IPS DF 19.7 (cell line): ENCODE measurements at regions not wholly inside any gene's neighbourhood (a gene's known extent, or its start where the extent isn't known, plus 50 kb on each side); places are given as distances from the start of the nearest gene placed in this dataset.
A peak's percentile ranks its signal among the peaks of the same experiment; 100 is the strongest.
"Not testable (repeated sequence)": the region's sequence is repeated elsewhere in the genome, so short reads cannot be mapped to it uniquely, and the experiment has no call there.

Source experiments
- DNase-seq: peaks from one replicate; pipeline ENCODE4 v3.0.0-alpha.2; 2013; ENCODE audit warnings: low read depth, low spot score

DNA sequence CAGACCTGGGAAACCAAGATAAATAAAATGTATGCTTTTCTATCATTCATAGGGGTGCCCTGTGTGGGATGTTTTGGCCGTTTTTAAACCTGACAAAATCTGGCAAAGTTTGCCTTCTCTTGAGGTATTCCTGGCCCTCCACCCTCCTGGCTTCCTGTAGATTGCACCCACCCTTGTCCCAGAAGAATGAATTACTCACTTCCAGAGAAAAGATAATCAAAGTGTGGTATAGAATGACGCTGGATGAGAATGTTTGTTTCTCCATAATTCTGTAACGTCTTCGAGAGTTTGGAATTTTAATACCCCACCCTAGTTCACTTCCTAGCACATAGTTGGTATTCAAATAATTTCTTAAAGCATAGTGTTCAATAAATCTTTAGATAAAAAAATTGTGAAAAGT is 519.7 kb upstream of the PFKP start:
- DNase-seq: no peak

DNA sequence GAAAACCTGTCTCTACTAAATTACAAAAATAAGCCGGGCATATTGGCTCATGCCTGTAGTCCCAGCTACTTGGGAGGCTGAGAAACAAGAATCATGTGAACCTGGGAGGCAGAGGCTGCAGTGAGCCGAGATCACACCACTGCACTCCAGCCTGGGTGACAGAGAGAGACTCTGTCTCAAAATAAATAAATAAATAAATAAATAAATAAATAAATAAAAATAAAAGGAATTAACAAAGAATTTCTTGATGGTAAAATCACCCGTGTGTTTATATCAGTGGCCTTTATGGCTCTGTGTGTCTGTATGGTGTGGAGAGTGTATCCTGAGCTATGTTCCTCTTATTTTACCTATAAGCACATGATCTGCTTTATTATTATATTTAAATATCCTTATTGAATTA is 520.5 kb upstream of the PFKP start:
- not testable (repeated sequence) for DNase-seq

DNA sequence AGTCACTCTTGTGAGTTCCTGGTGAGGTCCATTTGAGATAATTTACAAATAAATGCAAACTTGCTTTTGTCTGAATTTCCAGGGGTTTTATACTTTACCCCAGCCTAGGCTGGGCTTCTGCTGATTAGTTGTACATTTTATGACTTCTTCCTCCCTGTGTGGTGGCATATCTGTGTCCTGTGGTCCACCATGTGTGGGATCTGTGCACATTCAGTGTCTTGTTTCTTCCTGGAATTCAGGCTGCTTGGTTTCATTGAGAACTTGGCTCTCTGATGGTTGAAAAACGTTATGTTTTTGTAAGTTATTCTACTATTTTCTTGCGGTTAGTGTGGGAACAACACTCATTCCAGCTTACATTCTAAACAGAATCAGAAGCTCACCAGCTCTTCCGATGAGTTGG is 523.4 kb upstream of the PFKP start:
- no peak for DNase-seq

DNA sequence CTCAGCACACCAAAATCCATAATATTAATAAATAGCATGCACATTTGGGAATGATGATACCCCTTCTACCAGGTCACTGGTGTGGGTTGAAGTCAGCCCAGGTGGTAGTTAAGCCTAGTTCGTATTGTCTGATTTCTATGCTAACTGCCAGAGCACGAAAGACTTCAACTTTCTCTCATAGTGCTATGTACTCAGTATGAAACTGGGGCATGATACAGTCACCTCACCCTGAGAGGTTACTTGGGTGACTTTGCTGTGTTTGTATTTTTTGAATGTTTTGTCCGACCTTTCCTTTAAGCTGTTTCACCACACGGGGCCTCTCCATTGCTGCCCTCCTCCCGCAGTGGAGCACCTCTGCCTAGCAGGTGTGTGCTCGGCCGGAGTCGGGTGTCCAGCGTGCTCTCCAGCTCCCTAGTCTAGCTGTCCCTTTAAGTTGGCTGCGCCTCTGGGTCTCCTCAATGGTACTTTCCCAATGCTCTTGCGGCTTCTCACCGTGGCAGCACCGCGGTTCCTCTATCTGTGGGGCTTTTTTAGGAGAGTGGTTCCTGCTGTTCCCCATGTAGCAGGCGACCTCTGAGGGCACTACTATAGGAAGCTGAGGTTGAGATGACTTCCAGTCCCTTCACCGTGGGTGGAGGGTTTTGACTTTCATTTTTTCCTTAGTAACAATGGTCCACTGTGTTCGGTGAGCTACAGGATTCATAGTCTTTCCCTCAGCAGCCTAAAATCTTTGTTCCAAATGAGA is 524.0 kb upstream of the PFKP start:
- no peak for DNase-seq

DNA sequence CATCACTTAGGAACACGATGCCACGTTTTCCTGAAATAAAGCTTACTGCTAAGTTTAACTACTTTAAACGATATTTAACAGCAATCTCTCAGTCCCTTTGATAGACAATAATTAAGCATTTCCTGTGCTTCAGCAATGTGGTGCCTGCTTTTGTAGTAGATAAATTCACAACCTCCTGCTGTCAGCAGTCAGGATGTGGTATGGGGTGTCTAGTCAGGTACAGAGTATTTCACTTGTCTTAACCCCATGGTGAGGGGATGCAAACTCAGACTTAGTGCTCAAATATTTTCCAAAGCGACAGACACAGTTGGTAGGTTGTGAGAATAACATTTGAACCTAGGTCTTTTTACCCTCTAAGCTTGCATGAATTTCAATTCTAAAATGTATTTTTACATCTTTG is 526.2 kb upstream of the PFKP start:
- DNase-seq: no peak

DNA sequence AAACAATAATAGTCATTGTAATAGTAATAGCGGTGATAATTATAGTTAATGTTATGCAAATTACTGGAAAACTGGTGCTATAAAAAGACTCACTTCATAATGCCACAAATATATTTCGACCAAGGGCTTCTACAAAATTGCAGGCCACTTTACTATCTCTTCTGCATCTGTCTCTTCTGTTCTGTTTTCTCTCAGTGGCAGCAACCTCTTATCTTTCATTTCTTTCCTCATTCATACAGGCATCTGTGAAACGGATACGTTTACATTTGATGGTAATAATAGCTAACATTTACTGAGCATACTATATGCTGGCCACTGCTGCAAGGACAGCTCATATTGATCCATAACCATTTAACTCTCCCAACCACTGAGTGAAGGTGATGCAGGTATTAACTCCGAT is 537.4 kb upstream of the PFKP start:
- DNase-seq: no peak

DNA sequence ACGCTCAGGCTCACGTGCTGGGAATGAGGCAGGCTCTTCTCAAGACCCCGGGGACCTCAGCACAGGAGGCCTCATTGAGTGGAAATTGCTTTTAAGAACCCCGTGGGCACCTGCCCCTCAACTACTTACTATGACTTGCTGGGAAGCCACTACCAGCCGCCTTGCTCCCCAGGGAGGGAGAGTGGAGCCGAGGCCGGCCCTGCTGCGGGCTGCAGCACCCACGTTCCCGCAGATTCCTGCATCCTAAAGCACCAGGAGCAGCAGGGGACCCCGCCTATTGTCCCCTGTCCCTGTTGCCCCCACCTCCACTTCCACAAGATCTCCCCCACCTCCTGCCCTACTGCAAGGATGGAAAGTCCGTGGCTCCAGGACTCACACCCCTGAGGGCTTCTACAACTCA is 541.6 kb upstream of the PFKP start:
- no peak for DNase-seq

DNA sequence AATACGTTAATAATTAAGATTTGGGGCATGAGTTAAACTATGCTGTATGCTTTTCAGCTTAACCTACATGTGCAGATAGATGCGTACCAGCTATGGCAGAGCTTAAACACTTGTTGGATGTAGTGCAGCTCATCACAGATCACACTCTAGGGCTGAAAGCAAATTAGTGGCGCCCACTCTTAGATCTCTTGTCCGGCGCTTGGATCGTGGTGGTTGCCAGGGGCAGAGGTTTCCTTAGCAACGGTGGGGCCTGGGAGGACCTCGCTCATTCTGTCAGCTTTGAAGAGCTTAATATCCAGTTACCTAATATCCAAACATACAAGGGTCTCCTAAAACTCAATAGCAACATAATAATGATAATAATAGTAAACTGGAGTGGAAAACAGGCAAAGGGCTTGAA is 548.2 kb upstream of the PFKP start:
- no peak for DNase-seq

DNA sequence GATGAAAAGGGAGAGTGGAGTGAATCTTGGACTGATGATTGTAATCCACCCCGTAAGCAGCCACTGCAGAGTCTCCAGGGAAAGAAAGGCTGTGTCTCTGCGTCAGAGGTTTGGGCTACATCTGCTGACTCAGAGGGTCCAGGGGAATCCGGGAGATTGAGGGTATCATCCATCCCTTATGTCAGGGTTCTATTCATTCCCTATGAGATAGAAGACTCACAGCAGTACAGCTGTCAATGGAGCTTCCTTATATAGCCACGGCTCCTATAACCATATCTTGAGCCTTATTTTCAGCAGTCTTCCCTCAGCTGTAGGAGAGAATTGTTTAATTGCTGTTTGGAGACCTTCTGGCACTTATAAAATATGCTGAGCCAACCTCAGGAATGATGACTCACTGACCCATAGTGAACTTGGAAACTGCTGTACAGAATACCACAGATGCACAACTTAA is 558.2 kb upstream of the PFKP start:
- no peak for DNase-seq

DNA sequence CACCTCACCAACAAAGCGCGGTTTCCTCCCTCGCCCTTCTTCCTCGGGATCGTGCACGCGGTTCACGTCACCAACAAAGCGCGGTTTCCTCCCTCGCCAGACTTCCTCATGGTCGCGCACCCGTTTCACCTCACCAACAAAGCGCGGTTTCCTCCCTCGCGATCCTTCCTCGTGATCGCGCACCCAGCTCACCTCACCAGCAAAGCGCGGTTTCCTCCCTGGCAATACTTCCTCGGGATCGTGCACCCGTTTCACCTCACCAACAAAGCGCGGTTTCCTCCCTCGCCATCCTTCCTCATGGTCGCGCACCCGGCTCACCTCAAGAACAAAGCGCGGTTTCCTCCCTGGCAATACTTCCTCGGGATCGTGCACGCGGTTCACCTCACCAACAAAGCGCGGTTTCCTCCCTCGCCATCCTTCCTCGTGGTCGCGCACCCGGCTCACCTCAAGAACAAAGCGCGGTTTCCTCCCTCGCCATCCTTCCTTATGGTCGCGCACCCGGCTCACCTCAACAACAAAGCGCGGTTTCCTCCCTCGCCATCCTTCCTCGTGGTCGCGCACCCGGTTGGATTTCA is 565.9 kb upstream of the PFKP start:
- DNase-seq: not testable (repeated sequence)

DNA sequence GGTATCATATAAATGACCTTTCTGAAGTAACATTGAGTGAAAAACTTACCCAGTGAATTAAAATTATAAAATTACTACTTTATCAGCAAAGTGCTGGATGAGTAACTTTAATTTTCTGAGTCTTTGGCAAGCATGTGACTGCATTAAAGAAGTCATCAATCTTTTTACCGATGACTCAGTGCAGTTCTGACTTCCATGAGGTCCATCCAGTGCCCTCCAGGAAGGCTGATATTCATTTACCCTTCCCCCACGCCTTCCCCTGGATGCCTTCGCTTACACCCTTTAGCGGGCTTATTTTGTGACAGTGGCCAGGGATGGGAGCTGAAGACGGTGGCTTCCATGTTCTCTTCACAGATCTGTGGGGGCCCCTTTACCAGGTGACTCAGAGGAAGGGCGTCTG is 572.9 kb upstream of the PFKP start:
- DNase-seq: no peak

DNA sequence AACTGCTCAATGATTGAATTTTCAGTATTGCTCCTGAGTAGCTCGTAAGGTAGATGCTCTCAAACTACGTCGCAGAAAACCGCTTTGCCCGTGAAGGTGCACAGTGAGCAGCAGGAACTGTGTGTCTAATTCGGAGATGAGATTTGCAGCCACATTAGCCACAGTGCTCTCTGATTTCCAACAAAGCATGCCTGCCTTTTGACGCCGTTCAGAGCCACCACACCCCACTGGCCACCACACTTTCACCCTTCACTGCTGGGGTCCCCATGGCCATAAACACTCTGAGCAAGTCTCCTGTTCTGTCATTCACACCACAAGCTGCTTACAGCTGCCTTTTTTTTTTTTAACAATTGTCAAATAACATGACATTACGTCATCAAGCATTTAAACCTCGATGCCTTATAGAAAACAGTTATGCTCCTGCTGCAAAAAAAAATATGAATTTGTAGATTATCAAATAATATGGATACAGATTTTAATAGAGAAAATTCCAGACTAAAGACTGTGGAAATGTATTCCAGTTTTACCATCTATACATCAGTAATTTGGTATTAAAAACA is 578.8 kb upstream of the PFKP start:
- no peak for DNase-seq

DNA sequence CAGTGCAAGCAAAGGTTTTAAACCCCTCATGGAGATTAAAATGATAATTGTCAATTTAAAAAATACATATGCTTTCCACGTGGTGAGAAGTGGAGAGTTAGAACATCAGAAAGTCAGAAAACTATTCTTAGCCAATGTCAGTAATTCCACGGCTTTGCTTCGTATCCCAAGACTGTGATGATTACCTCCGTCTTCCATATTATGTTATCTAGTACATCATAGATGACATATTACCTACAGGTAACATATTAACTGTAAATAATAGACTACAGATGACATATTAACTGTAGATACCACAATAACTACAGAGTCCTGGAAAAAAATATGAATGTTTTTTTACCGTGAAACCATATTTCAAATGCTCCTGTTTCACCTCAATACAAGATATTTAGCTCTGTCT is 579.4 kb upstream of the PFKP start:
- no peak for DNase-seq

DNA sequence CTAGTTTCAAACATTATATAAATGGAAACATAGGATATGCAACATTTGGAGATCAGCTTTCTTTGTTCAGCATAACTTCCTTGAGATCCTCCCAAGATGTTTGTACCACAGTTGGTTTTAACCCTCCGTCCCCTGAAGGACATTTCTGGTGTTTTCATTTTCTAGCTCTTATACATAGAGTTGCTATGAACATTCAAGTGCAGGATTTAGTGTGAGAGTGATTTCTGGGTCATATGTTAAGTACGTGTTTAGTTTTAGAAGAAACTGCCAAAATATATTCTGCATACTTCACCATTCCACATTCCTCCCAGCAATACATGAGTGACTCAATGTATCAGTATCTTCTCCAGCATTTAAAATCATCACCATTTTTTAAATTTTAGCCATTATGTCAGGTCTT is 588.7 kb upstream of the PFKP start:
- DNase-seq: no peak

DNA sequence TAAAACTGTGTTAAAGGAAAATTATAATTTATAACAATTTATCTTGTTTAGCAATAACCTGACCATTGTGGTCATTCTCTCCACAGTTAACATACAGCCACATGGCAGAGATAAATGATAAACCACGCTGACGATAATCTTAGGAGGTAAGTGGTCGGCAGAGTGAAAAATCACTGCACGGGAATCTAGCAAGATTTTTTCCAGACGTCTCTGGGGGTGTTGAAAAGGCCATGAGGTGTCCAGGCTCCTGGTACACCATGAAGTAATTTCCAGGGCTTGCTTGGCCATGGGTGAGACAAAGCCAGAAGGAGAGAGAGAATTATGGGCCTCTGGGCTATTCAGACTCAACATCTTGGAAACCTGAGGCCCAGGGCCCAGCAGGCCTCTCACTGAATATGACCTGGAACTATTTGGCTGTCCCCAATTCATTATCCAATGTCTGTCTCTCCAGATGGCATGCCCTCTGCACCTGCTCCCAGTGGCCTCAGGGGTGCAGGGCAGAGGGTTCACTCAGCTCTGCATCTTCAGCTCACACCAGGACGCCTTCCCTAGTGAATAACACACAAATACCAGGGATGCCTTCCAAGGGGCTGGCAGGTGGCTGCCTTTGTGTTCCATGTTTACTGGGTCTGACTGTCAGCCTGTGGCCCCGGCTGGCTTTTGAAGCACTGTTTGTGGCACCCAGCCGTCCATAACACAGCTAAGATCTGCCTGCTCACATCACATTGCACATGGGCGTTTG is 590.4 kb upstream of the PFKP start:
- DNase-seq: peak; percentile 87

DNA sequence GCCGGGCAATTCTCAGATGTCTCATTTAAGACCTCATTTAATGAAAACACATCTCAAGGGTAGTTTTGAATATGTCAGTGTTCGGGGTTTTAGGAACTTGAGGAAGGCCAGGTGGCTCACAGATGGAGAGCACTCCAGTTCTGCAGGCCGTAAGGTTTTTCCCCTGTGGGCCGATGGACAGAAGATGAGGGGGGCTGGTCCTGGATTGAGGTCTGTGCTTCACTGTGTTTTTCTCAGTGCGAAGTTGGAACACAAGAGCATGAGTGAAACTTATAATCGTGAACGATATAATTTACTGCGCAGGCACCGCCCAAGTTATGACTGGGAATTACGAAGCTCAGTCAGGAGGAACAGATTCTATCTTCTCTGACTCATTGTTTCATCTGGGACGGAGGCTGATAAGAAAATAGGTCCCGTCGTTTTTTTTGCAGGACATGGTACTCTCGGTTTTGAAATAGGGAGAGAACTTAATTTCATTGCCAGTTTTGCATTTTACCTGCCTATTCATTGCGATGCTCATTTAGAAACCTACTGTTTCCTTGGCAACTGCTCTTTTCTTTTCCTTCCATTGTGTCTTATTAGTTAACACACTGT is 591.0 kb upstream of the PFKP start:
- no peak for DNase-seq

DNA sequence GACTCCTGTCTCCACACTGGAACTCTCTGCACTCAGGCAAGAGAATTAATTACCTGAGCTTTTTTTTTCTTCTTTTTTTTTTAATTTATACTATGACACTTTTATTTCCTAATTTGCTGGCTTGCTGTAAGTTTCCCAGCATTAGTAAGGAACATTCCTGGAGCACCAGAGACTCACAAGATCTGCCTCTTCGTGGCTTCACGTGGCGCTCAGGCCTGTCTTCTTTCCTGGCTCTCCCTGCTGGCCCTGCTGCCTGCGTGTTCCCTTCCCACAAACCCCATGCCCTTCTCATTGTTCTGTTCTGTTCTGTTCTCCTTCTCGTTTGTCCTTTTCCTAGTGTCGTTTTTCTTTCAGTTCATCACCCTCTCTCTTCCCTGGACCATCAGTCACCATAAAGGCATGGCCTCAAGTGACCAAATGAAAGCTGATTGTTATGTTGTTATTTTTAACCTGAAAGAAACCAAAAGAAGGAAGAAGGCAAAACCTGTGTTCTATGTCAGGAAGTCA is 591.6 kb upstream of the PFKP start:
- no peak for DNase-seq

DNA sequence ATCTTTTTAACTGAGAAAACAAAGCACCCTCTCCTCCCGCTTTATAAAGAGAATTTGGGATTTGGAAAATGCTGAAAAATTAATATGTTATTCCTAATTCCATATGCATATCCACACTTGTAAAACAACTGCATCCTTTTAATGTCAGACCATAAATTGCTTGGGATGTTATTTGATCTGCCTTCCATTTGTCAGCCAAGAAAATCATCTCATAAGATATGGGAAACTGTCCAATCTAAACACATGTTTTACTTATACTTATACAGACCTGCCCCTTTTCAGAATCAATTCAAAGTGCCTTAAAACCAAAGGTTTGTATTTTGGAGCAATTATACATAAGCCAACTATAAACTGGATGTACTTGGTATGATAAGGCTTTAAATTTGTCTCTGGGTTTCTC is 595.5 kb upstream of the PFKP start:
- DNase-seq: no peak

DNA sequence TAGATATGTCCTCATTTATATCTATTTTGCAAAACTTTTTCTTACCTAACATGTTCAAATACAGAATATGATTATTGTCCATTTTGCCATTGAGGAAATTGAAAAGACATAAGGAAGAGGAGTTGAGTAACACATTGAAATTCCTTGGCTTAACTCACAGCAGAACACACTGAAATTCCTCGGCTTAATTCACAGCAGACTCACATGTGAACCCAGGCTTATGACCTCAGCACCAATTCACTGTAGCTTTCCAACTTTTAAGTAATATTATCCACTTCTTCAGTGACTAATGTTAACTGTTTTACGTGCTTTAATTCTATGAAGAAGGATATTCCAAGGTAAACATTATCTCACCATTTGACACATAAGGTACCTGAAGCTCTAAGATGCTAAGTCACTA is 597.5 kb upstream of the PFKP start:
- no peak for DNase-seq

DNA sequence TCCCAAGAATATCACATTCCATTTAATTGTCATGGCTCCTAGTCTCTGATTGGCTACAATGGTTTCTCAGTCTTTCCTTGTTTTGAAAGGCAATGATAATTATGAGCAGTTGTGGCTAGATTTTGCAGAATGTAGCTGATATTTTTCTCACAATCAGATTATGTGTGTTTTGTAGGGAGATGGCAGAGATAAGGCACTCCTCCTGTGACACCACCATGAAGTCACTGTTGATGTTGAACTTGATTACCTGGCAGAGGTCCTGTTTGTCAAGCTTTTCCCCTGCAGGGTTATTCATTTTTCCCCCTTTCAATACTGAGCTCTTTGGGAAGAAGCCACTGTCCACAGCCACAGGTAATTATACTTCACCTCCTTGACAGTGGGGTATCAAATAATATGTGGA is 602.9 kb upstream of the PFKP start:
- no peak for DNase-seq

DNA sequence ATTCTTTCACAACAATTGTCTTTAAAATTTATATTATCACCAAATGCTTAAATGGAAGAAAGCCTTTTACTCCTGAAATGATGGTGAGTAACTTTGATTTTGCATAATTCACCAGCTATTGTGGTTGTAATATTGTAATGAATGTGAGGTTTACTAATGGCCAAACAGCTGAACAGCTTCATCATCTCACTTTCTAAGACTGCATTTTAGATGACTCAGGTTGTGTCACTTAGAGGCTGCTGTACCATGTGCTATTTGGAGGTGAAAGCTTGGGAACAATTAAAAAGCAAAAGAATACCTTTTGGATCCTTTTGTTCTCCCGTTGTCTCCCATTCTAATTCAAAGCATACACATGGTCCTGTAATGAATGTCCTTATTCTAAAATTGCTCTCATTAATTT is 604.0 kb upstream of the PFKP start:
- DNase-seq: no peak

DNA sequence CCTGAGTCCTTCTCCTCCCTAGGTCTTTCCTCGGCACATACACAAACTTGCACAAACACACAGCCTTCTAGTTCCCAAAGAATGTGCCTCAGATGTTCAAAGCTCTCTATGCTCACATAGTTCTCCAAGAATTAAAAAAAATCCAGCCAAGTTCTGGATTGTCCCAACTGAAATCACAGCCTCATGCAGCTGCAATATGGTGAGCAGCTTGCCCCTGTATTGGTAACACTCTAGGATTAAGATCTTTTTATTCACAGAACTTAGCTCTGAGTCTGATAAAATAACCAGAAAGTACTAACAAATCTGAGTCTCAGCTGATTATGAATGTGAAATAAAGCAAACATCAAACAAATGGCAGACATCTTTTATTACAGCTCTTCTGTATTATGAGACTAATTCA is 604.8 kb upstream of the PFKP start:
- no peak for DNase-seq
